GM19463 (cell line): ENCODE measurements at regions not wholly inside any gene's neighbourhood (a gene's known extent, or its start where the extent isn't known, plus 50 kb on each side); places are given as distances from the start of the nearest gene placed in this dataset.
"Not testable (repeated sequence)": the region's sequence is repeated elsewhere in the genome, so short reads cannot be mapped to it uniquely, and the experiment has no call there.

Experiments
- ATAC-seq: cut with Tn5 transposase; IDR thresholded peaks from one replicate; pipeline ENCODE4 v1.9.1; 2021; ENCODE audit warnings: mild to moderate bottlenecking, moderate library complexity; ENCODE audit not compliant: unreplicated experiment

DNA sequence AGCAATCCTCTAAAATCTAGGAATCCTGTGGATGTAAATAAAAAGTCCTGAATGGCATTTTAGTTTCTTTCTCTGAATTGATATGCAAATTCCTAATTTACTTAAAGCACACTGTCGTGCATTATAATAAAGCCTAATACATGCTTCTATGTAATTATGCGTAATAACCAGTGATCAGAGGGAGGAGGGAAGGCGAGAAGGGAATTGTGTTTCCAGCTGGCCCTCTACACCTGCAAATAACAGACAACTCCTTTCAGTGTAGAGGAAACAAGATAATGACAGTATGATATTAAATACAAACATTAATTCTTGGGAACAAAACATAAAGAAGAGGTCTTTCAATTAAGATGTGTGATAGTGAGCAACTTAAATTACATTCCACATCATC, 419.6 kb upstream of the LCORL start:
- no peak for ATAC-seq

- ATAC-seq, result no peak
These were observed 419.1 kb upstream of the LCORL start for GRCh38 chr4:18440527-18441202.

GRCh38 chr4:18439311-18439710, 417.8 kb upstream of the LCORL start:
- ATAC-seq, result no peak

- ATAC-seq, result no peak
These were observed 414.2 kb upstream of the LCORL start for GRCh38 chr4:18435781-18436180.

DNA sequence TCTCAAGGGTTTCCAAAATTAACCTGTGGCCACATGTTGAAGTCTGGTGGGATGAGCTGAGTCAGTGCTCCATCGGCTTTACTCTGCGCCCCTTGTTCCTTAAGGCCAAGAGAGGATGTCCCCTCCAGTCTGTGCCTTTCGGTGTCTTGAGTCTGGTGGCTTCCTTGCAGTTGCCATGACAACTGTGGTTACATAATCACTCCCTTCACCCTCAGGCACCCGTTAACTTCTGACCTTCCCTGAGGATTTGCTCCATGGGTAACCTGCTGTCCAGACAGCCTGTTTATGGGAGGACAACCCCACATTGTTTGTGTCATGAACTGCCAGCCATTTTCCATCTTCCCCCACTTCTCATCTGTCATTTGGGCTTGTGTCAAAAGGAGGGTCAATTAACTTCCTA, 401.1 kb upstream of the LCORL start:
- ATAC-seq, result no peak

DNA sequence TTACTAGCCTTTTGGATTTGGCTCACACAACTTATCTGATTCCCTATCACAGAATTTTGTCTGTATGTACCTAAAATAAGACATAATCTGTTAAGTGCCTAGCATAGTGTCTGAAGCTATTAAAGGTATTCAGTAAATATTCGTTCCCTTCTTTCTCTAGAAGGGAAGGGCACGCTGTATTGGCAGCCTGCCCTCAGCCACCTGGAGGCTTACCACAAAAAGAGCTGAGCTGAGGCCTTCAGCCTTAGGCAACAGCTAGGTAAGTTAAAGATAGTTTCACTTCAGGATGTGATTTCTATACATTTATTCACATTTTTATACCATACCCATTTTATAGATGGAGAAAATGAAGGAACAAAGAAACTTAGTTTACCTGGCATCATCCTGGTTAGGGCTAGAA, 400.0 kb upstream of the LCORL start:
- no peak for ATAC-seq

- no peak for ATAC-seq
These were observed 398.2 kb upstream of the LCORL start for GRCh38 chr4:18419780-18420179.

DNA sequence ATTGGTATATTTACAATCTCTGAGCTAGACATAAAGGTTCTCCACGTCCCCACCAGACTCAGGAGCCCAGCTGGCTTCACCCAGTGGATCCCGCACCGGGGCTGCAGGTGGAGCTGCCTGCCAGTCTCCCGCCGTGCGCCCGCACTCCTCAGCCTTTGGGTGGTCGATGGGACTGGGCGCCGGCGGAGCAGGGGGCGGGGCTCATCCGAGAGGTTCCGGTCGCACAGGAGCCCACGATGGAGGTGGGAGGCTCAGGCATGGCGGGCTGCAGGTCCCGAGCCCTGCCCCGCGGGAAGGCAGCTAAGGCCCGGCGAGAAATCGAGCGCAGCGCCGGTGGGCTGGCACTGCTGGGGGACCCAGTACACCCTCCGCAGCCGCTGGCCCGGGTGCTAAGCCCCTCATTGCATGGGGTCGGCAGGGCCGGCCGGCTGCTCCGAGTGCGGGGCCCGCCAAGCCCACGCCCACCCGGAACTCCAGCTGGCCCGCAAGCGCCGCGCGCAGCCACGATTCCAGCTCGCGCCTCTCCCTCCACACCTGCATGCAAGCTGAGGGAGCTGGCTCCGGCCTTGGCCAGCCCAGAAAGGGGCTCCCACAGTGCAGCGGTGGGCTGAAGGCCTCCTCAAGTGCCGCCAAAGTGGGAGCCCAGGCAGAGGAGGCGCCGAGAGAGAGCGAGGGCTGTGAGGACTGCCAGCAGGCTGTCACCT, 396.8 kb upstream of the LCORL start:
- ATAC-seq, result not testable (repeated sequence)

DNA sequence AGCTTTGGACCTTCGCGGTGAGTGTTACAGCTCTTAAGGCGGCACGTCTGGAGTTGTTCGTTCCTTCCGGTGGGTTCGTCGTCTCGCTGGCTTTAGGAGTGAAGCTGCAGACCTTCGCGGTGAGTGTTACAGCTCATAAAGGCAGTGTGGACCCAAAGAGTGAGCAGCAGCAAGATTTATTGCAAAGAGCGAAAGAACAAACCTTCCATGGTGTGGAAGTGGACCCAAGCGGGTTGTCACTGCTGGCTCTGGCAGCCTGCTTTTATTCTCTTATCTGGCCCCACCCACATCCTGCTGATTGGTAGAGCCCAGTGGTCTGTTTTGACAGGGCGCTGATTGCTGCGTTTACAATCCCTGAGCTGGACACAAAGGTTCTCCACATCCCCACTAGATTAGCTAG, 396.1 kb upstream of the LCORL start:
- not testable (repeated sequence) for ATAC-seq

GRCh38 chr4:18406264-18406663, 384.7 kb upstream of the LCORL start:
- no peak for ATAC-seq

DNA sequence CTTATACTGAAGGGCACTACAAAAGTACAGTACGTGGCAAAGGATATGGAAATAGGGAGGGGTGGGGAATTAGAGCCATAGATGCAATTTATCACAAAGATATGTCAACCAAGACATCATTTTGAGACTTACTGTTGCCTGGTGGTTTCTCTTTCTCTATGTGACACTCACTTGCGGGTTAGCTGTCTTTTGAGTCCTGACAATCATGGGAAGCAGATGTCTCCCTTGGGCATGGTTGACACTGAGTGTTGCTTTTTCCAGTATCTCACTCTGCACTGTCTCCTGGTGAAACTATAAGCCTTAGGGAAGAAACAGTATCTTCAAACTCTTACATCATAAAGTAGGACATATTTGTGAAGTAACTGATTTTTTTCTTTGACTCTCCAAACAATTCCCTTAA, 383.5 kb upstream of the LCORL start:
- no peak for ATAC-seq

GRCh38 chr4:18404642-18405041, 383.1 kb upstream of the LCORL start:
- no peak for ATAC-seq

DNA sequence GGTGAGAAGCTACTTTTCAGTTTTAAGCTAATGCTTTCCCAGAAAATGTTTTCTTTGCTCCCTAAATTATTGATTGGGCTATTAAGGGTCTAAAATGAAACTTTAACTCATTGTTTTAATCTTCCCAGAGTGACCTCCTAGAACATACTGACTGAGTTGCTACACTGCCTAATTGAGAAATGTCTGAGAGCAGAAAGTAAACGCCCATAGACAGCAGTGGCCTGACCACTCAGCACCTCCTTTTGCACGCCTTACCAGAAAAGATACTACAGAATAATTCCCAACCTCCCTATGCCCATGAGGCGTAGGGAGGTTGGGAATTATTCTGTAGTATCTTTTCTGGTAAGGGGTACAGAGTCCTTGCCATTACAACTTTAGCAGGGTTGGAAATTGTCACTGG, 381.8 kb upstream of the LCORL start:
- ATAC-seq, result no peak

DNA sequence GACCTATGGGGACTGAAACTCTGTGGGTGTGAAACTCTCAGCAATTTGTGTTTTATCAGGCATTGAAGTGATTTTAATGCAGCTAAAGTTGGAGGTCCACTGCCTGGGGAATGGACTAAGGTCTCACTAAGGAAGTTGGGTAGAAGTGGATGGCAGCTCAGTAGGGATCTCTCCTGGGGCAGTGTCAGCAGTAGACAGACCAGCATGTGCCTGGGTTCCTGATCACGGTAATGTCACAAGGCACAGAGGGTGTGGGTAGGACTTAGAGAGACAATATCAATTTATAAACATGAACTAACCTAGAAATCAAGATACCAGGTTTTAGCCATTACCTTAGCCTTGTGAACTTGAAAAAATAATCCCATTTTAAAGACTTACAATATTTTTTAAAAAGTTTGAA, 380.3 kb upstream of the LCORL start:
- no peak for ATAC-seq

DNA sequence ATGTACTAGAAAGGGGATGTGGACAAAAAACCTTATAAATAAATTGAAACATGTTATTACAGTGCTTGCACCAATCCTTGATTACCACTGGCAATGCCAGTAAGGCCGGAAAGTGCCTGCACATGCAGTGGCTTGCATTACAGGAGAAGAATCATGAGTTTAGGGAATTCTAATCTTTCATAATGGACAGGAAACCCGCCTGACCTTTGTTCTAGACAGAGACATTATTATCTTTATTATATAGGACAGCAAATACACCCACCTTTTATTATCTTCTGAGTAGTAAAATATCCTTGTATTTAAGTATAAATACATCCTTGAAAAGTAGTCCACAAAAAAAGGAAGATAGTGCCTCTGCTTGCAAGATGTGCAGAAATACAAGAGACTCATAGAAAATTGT, 379.9 kb upstream of the LCORL start:
- ATAC-seq, result no peak

GRCh38 chr4:18398661-18399060, 377.1 kb upstream of the LCORL start:
- ATAC-seq, result no peak

DNA sequence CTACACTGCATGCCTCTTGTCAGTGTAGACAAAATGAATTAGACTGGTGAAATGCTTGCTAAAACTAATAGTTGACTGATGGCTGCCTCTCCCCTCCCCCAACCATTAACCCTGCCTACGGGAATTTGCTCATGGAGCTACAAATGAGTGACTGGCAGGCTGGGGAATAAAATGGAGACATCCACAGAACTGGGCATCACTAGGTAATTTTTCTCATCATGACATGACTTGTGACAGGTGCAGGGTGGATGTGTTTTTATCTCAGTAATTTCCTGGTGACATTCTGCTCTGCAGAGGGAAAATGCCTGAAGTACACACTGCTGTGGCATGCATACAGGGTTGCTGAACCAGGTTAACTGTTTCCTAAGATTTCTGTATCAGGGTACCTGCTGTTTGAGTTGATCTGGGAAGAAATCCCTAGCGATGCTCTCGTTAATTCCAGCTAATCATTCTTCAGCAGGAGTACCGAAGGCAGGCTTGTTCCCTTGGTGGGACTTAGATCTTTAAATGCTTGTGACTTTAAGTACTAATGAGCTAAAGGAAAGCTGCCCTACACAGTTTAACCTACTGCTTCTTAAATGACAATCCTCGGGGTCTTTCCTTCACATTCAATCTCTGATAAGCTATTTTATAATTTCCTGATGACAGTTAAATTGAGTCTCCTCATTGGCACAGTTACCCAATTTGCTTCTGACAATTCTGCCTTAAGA, 376.3 kb upstream of the LCORL start:
- no peak for ATAC-seq

GRCh38 chr4:18394656-18395055, 373.1 kb upstream of the LCORL start:
- no peak for ATAC-seq

GRCh38 chr4:18391354-18391728, 369.8 kb upstream of the LCORL start:
- no peak for ATAC-seq

- no peak for ATAC-seq
These were observed 369.2 kb upstream of the LCORL start for GRCh38 chr4:18390655-18391353.

- ATAC-seq, result no peak
These were observed 367.6 kb upstream of the LCORL start for GRCh38 chr4:18389115-18389514.

- ATAC-seq, result no peak
These were observed 366.5 kb upstream of the LCORL start for GRCh38 chr4:18388039-18388438.
